SU-DHL-6 (cell line): ENCODE measurements at regions not wholly inside any gene's neighbourhood (a gene's known extent, or its start where the extent isn't known, plus 50 kb on each side); places are given as distances from the start of the nearest gene placed in this dataset.

Experiments
- EZH2phosphoT487 ChIP-seq: fragments of 200-600 bp; sonication (generic), shearing (Covaris generic); conservative IDR thresholded peaks from 2 replicates; pipeline ENCODE4 v1.6.1; 2018; ENCODE audit warnings: mild to moderate bottlenecking, antibody characterized with exemption, low read length, moderate library complexity, mixed read lengths
- TF ChIP-seq, protein P1 (sequence below): fragments of 200-600 bp; sonication (generic); IDR thresholded peaks from one replicate; pipeline ENCODE4 v1.5.1; 2017; ENCODE audit warnings: antibody characterized with exemption, mild to moderate bottlenecking, low read length, moderate library complexity; ENCODE audit not compliant: insufficient read depth, poor library complexity, severe bottlenecking

DNA sequence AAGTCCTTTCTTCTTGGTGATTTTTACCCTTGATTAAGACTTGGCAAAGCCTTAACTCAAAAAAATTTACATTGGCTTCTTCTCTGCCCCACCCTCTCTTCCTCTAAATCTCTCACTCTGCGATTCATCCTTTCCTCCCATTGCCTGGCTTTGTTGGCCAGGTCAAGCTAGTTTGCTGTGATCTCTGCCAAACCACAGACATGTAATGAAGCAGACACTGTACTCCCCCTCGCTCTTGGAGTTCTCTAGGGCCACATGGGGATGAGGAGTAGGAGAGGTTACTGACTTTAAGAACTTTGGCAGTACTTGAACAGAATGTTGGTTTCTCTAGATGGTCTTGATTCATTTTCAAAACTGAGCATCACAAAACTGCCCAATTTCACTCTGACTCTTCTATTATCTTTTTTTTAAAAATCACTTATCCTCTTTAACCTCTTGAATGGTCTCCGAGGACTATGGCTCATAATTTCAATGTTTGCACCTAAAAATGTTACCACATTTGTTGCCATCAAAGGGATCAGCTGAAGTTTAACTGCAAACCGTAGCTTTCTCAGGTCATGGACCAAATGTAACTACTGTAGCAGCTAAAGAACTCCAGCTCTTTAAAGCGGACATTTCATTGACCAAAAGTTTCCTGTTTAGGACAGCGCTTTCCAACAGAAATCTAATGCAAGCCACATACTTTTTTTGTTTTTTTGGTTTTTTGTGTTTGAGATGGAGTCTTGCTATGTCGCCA lies 62.7 kb upstream of the IPO9 start:
- TF ChIP-seq, protein P1, sequence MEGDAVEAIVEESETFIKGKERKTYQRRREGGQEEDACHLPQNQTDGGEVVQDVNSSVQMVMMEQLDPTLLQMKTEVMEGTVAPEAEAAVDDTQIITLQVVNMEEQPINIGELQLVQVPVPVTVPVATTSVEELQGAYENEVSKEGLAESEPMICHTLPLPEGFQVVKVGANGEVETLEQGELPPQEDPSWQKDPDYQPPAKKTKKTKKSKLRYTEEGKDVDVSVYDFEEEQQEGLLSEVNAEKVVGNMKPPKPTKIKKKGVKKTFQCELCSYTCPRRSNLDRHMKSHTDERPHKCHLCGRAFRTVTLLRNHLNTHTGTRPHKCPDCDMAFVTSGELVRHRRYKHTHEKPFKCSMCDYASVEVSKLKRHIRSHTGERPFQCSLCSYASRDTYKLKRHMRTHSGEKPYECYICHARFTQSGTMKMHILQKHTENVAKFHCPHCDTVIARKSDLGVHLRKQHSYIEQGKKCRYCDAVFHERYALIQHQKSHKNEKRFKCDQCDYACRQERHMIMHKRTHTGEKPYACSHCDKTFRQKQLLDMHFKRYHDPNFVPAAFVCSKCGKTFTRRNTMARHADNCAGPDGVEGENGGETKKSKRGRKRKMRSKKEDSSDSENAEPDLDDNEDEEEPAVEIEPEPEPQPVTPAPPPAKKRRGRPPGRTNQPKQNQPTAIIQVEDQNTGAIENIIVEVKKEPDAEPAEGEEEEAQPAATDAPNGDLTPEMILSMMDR: no peak
- no peak for TF ChIP-seq EZH2phosphoT487
